ENCODE measurements at regions not wholly inside any gene's neighbourhood (a gene's known extent, or its start where the extent isn't known, plus 50 kb on each side); places are given as distances from the start of the nearest gene placed in this dataset.

DNA sequence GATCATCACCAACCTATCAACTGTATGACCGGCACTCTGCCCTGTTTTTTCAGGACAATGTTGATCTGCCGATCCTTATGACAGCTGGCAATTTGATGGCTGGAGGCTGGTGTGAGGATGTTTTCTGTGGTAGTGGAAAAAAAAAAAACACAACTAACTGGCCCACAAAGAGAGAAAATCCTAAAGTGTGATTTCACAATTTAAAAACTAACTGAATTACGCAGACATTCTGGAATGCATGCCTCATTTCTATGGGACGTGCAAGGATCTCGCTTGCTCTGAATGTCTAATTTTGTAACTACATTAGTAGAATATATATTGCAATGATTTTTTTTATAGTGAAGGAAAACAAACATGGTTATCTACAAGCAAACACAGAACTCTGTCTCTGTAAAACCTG lies 590.5 kb downstream of the ETS1 start:
- ChIA-PET CTCF (interaction anchor here (0.8 kb wide), 1 partner anchor 161 kb away, joined by 3 read pairs; no protein-coding TSS in a partner anchor), POLR2A (interaction anchor here (0.6 kb wide), 1 partner anchor 15 kb away, joined by 5 read pairs; no protein-coding TSS in a partner anchor)
- Histone ChIP-seq H3K4me1 (ENCODE audit: control insufficient read depth, extremely low read depth, insufficient read depth, low read length) (no peaks in the 10 kb centered on the region), H3K9me1 (replicated peaks; ENCODE audit: control insufficient read depth, extremely low read depth, insufficient read depth, low read length) (no peaks in the 10 kb centered on the region), H3K9me3 (replicated peaks; ENCODE audit: control insufficient read depth, insufficient read depth, low read length) (no peaks in the 10 kb centered on the region), H3K27ac (ENCODE audit: insufficient read depth, low read depth, low read length) (no peak overlapping the region), H3K4me3 (replicated peaks in 1 of 3; ENCODE audit: insufficient read depth in 1 of 3, low read depth in 1 of 3, low read length in 3 of 3) (no peak overlapping the region), H3K27me3 (ENCODE audit: control insufficient read depth in 2 of 2, insufficient read depth in 2 of 2, low read length in 2 of 2) (no peaks in the 10 kb centered on the region), H3K9ac (replicated peaks; ENCODE audit: extremely low read depth, insufficient read depth, low read length) (no peak overlapping the region), H3K36me3 (ENCODE audit: control insufficient read depth in 2 of 2, extremely low read depth in 1 of 2, insufficient read depth in 2 of 2, low read length in 2 of 2) (no peaks in the 10 kb centered on the region), H3K4me2 (ENCODE audit: insufficient read depth, low read length) (no peak overlapping the region), H3K79me2 (ENCODE audit: control insufficient read depth, insufficient read depth, low read length) (no peaks in the 10 kb centered on the region), H2AFZ (ENCODE audit: low read depth, low read length) (no peak overlapping the region), H4K20me1 (replicated peaks; ENCODE audit: control insufficient read depth, extremely low read depth, insufficient read depth, low read length) (no peaks in the 10 kb centered on the region)
- DNase-seq (ENCODE audit: low read depth, low spot score) (no peak), FAIRE-seq (no peak)
- intact Hi-C loops (cut with micrococcal nuclease), result no loop called here
- TF ChIP-seq MAX (IDR thresholded peaks at IDR 0.05; ENCODE audit: insufficient read depth, insufficient read length) (no peak), POLR2A (IDR thresholded peaks at IDR 0.05; ENCODE audit: low read depth, low read length) (no peak)
- TF ChIP-seq, protein P1, sequence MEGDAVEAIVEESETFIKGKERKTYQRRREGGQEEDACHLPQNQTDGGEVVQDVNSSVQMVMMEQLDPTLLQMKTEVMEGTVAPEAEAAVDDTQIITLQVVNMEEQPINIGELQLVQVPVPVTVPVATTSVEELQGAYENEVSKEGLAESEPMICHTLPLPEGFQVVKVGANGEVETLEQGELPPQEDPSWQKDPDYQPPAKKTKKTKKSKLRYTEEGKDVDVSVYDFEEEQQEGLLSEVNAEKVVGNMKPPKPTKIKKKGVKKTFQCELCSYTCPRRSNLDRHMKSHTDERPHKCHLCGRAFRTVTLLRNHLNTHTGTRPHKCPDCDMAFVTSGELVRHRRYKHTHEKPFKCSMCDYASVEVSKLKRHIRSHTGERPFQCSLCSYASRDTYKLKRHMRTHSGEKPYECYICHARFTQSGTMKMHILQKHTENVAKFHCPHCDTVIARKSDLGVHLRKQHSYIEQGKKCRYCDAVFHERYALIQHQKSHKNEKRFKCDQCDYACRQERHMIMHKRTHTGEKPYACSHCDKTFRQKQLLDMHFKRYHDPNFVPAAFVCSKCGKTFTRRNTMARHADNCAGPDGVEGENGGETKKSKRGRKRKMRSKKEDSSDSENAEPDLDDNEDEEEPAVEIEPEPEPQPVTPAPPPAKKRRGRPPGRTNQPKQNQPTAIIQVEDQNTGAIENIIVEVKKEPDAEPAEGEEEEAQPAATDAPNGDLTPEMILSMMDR (IDR thresholded peaks at IDR 0.05; ENCODE audit: extremely low read depth in 1 of 2, insufficient read depth in 1 of 2, low read depth in 1 of 2, low read length in 2 of 2), result no peak
- dilution Hi-C loops (cut with MboI; ENCODE audit: extremely low pct_ligation_motif_present, low sequenced_read_pairs), result no loop called here
- BruUV-seq (replicated peaks), result no TSS peak

DNA sequence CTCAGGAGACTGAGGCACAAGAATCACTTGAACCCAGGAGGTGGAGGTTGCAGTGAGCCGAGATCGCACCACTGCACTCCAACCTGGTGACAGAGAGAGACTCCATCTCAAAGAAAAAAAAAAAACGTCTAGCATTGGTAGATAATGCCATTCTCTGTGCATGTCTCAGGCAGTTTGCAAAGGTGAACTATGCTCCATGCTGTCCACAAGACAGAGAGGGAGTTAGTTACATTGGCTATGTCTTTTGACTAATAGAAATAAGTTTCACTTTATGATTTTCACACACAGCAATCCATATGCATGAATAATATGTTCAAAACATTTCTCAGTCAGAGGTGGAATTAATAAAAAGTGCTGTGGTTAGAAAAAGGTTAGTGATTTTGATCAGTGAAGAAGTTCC lies 591.4 kb downstream of the ETS1 start:
- DNase-seq (ENCODE audit: low read depth, low spot score), result no peak
- no peak for FAIRE-seq
- ChIA-PET POLR2A (no interaction called here), CTCF (interaction anchor here (0.6 kb wide), 1 partner anchor 35 kb away, joined by 3 read pairs; no protein-coding TSS in a partner anchor)
- Histone ChIP-seq H3K27ac (ENCODE audit: insufficient read depth, low read depth, low read length) (no peak overlapping the region), H3K27me3 (ENCODE audit: control insufficient read depth in 2 of 2, insufficient read depth in 2 of 2, low read length in 2 of 2) (no peaks in the 10 kb centered on the region), H2AFZ (ENCODE audit: low read depth, low read length) (no peak overlapping the region), H3K9ac (replicated peaks; ENCODE audit: extremely low read depth, insufficient read depth, low read length) (no peak overlapping the region), H3K9me3 (replicated peaks; ENCODE audit: control insufficient read depth, insufficient read depth, low read length) (no peaks in the 10 kb centered on the region), H3K79me2 (ENCODE audit: control insufficient read depth, insufficient read depth, low read length) (no peaks in the 10 kb centered on the region), H3K4me1 (ENCODE audit: control insufficient read depth, extremely low read depth, insufficient read depth, low read length) (no peaks in the 10 kb centered on the region), H3K4me3 (replicated peaks in 1 of 3; ENCODE audit: insufficient read depth in 1 of 3, low read depth in 1 of 3, low read length in 3 of 3) (no peak overlapping the region), H4K20me1 (replicated peaks; ENCODE audit: control insufficient read depth, extremely low read depth, insufficient read depth, low read length) (no peaks in the 10 kb centered on the region), H3K9me1 (replicated peaks; ENCODE audit: control insufficient read depth, extremely low read depth, insufficient read depth, low read length) (no peaks in the 10 kb centered on the region), H3K4me2 (ENCODE audit: insufficient read depth, low read length) (no peak overlapping the region), H3K36me3 (ENCODE audit: control insufficient read depth in 2 of 2, extremely low read depth in 1 of 2, insufficient read depth in 2 of 2, low read length in 2 of 2) (no peaks in the 10 kb centered on the region)
- dilution Hi-C loops (cut with MboI; ENCODE audit: extremely low pct_ligation_motif_present, low sequenced_read_pairs) (no loop called here), intact Hi-C loops (cut with micrococcal nuclease) (no loop called here)
- BruUV-seq (replicated peaks), result no TSS peak
- TF ChIP-seq MAX (IDR thresholded peaks at IDR 0.05; ENCODE audit: insufficient read depth, insufficient read length), result no peak
- no peak for TF ChIP-seq GATA2 (IDR thresholded peaks at IDR 0.05; ENCODE audit: insufficient read depth, insufficient read length, low read depth, low read length)
- no peak for TF ChIP-seq MYC (IDR thresholded peaks at IDR 0.05; ENCODE audit: low read depth, low read length)
- no peak for TF ChIP-seq EZH2 (IDR thresholded peaks at IDR 0.05; ENCODE audit: borderline replicate concordance, low read depth, low read length, severe bottlenecking)
- TF ChIP-seq FOS (IDR thresholded peaks at IDR 0.05; ENCODE audit: borderline replicate concordance, insufficient read depth, low read length), result no peak
- TF ChIP-seq, protein P1 (IDR thresholded peaks at IDR 0.05; ENCODE audit: extremely low read depth in 1 of 2, insufficient read depth in 1 of 2, low read depth in 1 of 2, low read length in 2 of 2), result no peak
- no peak for TF ChIP-seq JUN (IDR thresholded peaks at IDR 0.05; ENCODE audit: borderline replicate concordance, insufficient read depth, insufficient read length, low read depth)
- no peak for TF ChIP-seq POLR2A (IDR thresholded peaks at IDR 0.05; ENCODE audit: low read depth, low read length)
- TF ChIP-seq POLR2AphosphoS5 (IDR thresholded peaks at IDR 0.05; ENCODE audit: insufficient read depth, low read depth, low read length), result no peak

Data from endothelial cell of umbilical vein (primary cell).